Loucy (cell line): ENCODE measurements at regions not wholly inside any gene's neighbourhood (a gene's known extent, or its start where the extent isn't known, plus 50 kb on each side); places are given as distances from the start of the nearest gene placed in this dataset.

Experiments used
- CTCF ChIP-seq: fragments of 200-600 bp; sonication (generic); conservative IDR thresholded peaks from 2 replicates; pipeline ENCODE4 v1.5.1; 2014; ENCODE audit warnings: mild to moderate bottlenecking, antibody characterized with exemption, low read length
- EZH2phosphoT487 ChIP-seq: fragments of 200-600 bp; IDR thresholded peaks from 2 replicates; pipeline ENCODE4 v1.6.1; 2018; ENCODE audit warnings: antibody characterized with exemption, mild to moderate bottlenecking, moderate library complexity, borderline replicate concordance

GRCh38 chr11:10975287-10975721 is 117.5 kb upstream of the ZBED5 start:
- TF ChIP-seq CTCF: no peak
- no peak for TF ChIP-seq EZH2phosphoT487
